Activated naive CD8-positive, alpha-beta T cell treated with anti-CD3 and anti-CD28 coated beads, Interleukin-2, amount 10 ng/mL, durations not matched to agents 7 days and 5 days (primary cell): ENCODE measurements at regions not wholly inside any gene's neighbourhood (a gene's known extent, or its start where the extent isn't known, plus 50 kb on each side); places are given as distances from the start of the nearest gene placed in this dataset.

ENCODE experiments used
- ATAC-seq: fragments of 150-1000 bp; cut with Tn5 transposase; one replicate; pipeline ENCODE4 v1.10.0; 2021; ENCODE audit warnings: low read depth, moderate library complexity
- POLR2A ChIA-PET: fragments of 350-600 bp; sonication (Branson Sonifier 250); formaldehyde crosslinking; loops from one replicate; lab custom pipeline; 2021; ENCODE audit warnings: antibody characterized with exemption; lab: Charles Lee
- DNase-seq: peaks from one replicate; pipeline ENCODE4 v3.0.0; 2021
- H3K27ac Mint-ChIP-seq: one replicate; pipeline ENCODE4 v1.8.0; 2022; ENCODE audit warnings: mild to moderate bottlenecking, mixed read lengths
- H3K27me3 Mint-ChIP-seq: one replicate; pipeline ENCODE4 v1.8.0; 2022; ENCODE audit warnings: mild to moderate bottlenecking, moderate library complexity, mixed read lengths
- H3K36me3 Mint-ChIP-seq: one replicate; pipeline ENCODE4 v1.8.0; 2021; ENCODE audit warnings: mild to moderate bottlenecking, mixed read lengths
- H3K4me1 Mint-ChIP-seq: one replicate; pipeline ENCODE4 v1.8.0; 2021; ENCODE audit warnings: mixed read lengths
- H3K4me3 Mint-ChIP-seq: one replicate; pipeline ENCODE4 v1.8.0; 2022; ENCODE audit warnings: mild to moderate bottlenecking, moderate library complexity, mixed read lengths
- H3K9me3 Mint-ChIP-seq: one replicate; pipeline ENCODE4 v1.8.0; 2021; ENCODE audit warnings: mixed read lengths

GRCh38 chr2:56754066-56754615, 570.4 kb downstream of the CCDC85A start:
- H3K9me3 Mint-ChIP-seq, result peaks cover 1% of the 10 kb centered on the region
- no peaks in the 10 kb centered on the region for H3K4me1 Mint-ChIP-seq
- H3K27me3 Mint-ChIP-seq, result no peaks in the 10 kb centered on the region
- ATAC-seq (no peak), DNase-seq (no peak)
- no peak overlapping the region for H3K27ac Mint-ChIP-seq
- POLR2A ChIA-PET, result no interaction called here
- no peak overlapping the region for H3K4me3 Mint-ChIP-seq
- no peaks in the 10 kb centered on the region for H3K36me3 Mint-ChIP-seq

DNA sequence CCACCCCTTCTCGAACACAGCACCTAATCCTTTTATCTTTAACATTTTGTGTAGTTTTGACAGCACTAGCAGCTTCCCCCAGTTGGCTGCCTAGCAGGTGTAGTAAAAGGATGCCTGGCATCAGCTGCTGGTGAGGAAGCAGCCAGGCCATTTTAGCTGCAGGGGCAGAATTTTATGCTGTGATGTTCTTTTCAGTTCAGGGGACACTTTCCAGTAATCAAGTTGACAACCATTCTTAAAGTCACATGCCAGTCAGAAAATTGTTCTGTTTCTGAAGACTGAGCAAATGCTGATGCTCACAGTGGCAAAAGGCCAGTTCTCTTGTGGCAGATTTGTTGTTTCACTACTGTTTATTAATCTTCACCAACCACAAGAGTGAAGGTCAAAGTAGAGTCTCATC, 570.8 kb downstream of the CCDC85A start:
- no peak for ATAC-seq
- peaks cover 1% of the 10 kb centered on the region for H3K9me3 Mint-ChIP-seq
- no peak for DNase-seq
- no peaks in the 10 kb centered on the region for H3K27me3 Mint-ChIP-seq
- H3K4me1 Mint-ChIP-seq, result no peaks in the 10 kb centered on the region
- no peak overlapping the region for H3K4me3 Mint-ChIP-seq
- no peaks in the 10 kb centered on the region for H3K36me3 Mint-ChIP-seq
- no peak overlapping the region for H3K27ac Mint-ChIP-seq
- POLR2A ChIA-PET, result no interaction called here

DNA sequence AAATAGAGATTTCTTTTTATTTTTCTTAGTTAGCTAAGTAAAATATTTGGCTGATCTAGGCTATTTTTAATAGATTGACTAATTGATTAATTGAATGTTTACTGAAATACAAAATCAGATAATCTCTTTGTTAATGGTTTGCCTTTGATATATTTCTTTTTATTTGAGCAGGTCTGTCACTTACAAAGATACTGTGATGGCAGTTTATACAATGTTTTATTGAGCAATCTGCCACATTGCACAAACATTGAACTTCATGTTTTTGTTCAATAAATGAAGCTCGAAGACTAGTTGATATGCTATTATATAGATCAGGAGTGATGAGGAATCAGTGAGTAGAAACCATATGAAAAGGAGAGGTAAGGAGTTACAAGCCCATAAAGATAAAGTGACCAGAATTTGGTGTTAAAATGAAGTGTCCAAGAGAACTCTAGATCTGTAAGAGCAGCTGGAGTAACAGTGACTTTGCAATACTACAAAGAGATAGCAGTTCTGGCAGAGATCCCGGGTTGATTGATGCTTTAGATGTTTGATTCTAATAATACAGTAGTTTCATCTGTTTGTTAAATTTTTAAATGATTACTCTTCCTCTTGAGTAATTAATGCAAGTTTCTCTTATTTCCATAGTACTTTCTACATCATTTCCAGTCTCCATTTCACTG, 574.2 kb downstream of the CCDC85A start:
- no peak for DNase-seq
- Mint-ChIP-seq H3K4me1 (no peaks in the 10 kb centered on the region), H3K27ac (no peak overlapping the region), H3K36me3 (no peaks in the 10 kb centered on the region), H3K27me3 (no peaks in the 10 kb centered on the region), H3K4me3 (no peak overlapping the region), H3K9me3 (peaks cover 1% of the 10 kb centered on the region)
- POLR2A ChIA-PET, result no interaction called here
- ATAC-seq, result no peak

GRCh38 chr2:56763683-56764082, 579.9 kb downstream of the CCDC85A start:
- H3K4me1 Mint-ChIP-seq, result no peaks in the 10 kb centered on the region
- H3K27me3 Mint-ChIP-seq, result no peaks in the 10 kb centered on the region
- no peak for ATAC-seq
- POLR2A ChIA-PET, result no interaction called here
- H3K27ac Mint-ChIP-seq, result no peak overlapping the region
- no peaks in the 10 kb centered on the region for H3K36me3 Mint-ChIP-seq
- no peak overlapping the region for H3K4me3 Mint-ChIP-seq
- DNase-seq, result no peak
- peaks cover 4% of the 10 kb centered on the region for H3K9me3 Mint-ChIP-seq

GRCh38 chr2:56768973-56769372, 585.2 kb downstream of the CCDC85A start:
- DNase-seq (no peak), ATAC-seq (no peak)
- H3K4me3 Mint-ChIP-seq, result no peak overlapping the region
- no peaks in the 10 kb centered on the region for H3K36me3 Mint-ChIP-seq
- H3K4me1 Mint-ChIP-seq, result no peaks in the 10 kb centered on the region
- no peak overlapping the region for H3K27ac Mint-ChIP-seq
- POLR2A ChIA-PET, result no interaction called here
- no peaks in the 10 kb centered on the region for H3K27me3 Mint-ChIP-seq
- H3K9me3 Mint-ChIP-seq, result peaks cover 10% of the 10 kb centered on the region

DNA sequence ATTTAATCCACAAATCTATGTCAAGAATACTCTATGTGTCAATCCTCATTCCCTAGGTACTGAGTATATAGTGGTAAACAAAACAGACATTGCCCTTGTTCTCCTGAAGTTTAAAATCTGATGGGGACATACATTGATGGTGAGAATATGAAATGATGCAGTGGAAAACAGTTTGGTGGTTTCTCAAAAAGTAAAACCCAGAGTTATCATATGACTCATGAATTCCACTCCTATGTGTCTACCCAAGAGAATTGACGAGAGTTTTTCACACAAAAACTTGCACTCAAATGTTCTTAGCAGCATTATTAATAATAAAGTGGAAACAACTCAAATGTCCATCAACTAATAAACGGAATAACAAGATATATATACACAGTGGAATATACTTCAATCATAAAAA, 586.7 kb downstream of the CCDC85A start:
- ATAC-seq (no peak), DNase-seq (no peak)
- H3K4me1 Mint-ChIP-seq, result no peaks in the 10 kb centered on the region
- no peaks in the 10 kb centered on the region for H3K27me3 Mint-ChIP-seq
- POLR2A ChIA-PET, result no interaction called here
- H3K27ac Mint-ChIP-seq, result no peak overlapping the region
- no peak overlapping the region for H3K4me3 Mint-ChIP-seq
- H3K9me3 Mint-ChIP-seq, result peaks cover 7% of the 10 kb centered on the region
- H3K36me3 Mint-ChIP-seq, result no peaks in the 10 kb centered on the region

DNA sequence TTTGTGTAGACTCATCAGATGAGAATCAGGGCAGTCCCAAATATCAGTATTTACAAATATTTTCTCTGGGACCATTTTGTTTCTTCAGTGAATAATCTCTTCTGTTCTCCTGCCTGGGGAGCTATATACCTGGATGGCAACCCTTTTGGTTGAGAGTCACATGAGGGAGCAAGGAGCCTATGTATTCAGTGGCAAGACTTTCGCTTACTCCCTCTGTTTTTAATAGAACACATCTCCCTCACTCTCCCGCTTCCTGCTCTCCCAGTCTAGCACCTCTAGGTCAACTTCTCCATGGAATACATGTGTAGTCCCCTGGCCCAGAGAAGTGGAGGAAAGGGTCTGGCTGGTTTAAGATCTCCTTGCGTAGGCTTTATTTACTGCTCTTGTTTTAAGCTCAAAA, 600.3 kb downstream of the CCDC85A start:
- no peak overlapping the region for H3K4me3 Mint-ChIP-seq
- no peaks in the 10 kb centered on the region for H3K27me3 Mint-ChIP-seq
- no peaks in the 10 kb centered on the region for H3K36me3 Mint-ChIP-seq
- H3K9me3 Mint-ChIP-seq, result peaks cover 3% of the 10 kb centered on the region
- DNase-seq (no peak), ATAC-seq (no peak)
- no peak overlapping the region for H3K27ac Mint-ChIP-seq
- POLR2A ChIA-PET, result no interaction called here
- H3K4me1 Mint-ChIP-seq, result no peaks in the 10 kb centered on the region

DNA sequence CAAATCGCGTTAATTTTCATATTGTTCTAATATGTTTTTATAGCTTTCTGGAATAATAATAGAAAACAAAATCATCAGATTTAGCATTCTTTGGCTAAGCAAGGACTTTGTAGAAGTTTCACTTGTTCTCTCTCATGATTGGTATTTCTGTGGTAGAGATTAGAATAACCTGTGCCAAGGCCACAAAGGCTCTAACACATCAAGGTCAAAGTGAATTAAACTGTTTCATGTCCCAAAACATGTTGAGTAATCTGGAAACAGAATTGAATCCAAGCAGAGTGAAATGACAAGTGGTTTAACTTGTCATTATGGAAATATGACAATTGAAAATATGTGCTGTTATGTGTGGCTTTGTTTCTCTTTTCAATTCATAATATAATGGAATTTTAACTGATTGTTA, 617.4 kb downstream of the CCDC85A start:
- H3K4me1 Mint-ChIP-seq, result no peaks in the 10 kb centered on the region
- no peak for DNase-seq
- H3K27ac Mint-ChIP-seq, result no peak overlapping the region
- POLR2A ChIA-PET, result no interaction called here
- peaks cover 8% of the 10 kb centered on the region for H3K9me3 Mint-ChIP-seq
- H3K4me3 Mint-ChIP-seq, result no peak overlapping the region
- H3K27me3 Mint-ChIP-seq, result no peaks in the 10 kb centered on the region
- ATAC-seq, result no peak
- no peaks in the 10 kb centered on the region for H3K36me3 Mint-ChIP-seq

- H3K4me1 Mint-ChIP-seq, result no peaks in the 10 kb centered on the region
- POLR2A ChIA-PET, result no interaction called here
- DNase-seq (no peak), ATAC-seq (no peak)
- no peaks in the 10 kb centered on the region for H3K27me3 Mint-ChIP-seq
- H3K27ac Mint-ChIP-seq, result no peak overlapping the region
- H3K4me3 Mint-ChIP-seq, result no peak overlapping the region
- no peaks in the 10 kb centered on the region for H3K36me3 Mint-ChIP-seq
- peaks cover 8% of the 10 kb centered on the region for H3K9me3 Mint-ChIP-seq
Measured at GRCh38 chr2:56801770-56802169, 618.0 kb downstream of the CCDC85A start.

GRCh38 chr2:56803596-56803995, 619.8 kb downstream of the CCDC85A start:
- POLR2A ChIA-PET, result no interaction called here
- Mint-ChIP-seq H3K27ac (no peak overlapping the region), H3K36me3 (no peaks in the 10 kb centered on the region), H3K4me1 (no peaks in the 10 kb centered on the region), H3K27me3 (no peaks in the 10 kb centered on the region), H3K4me3 (no peak overlapping the region), H3K9me3 (peaks cover 6% of the 10 kb centered on the region)
- no peak for ATAC-seq
- DNase-seq, result no peak

- H3K36me3 Mint-ChIP-seq, result no peaks in the 10 kb centered on the region
- no peak overlapping the region for H3K27ac Mint-ChIP-seq
- H3K27me3 Mint-ChIP-seq, result no peaks in the 10 kb centered on the region
- H3K4me1 Mint-ChIP-seq, result no peaks in the 10 kb centered on the region
- no peak for ATAC-seq
- DNase-seq, result no peak
- H3K4me3 Mint-ChIP-seq, result no peak overlapping the region
- POLR2A ChIA-PET, result no interaction called here
- H3K9me3 Mint-ChIP-seq, result peaks cover 6% of the 10 kb centered on the region
Measured at GRCh38 chr2:56806924-56807323, 623.1 kb downstream of the CCDC85A start.

DNA sequence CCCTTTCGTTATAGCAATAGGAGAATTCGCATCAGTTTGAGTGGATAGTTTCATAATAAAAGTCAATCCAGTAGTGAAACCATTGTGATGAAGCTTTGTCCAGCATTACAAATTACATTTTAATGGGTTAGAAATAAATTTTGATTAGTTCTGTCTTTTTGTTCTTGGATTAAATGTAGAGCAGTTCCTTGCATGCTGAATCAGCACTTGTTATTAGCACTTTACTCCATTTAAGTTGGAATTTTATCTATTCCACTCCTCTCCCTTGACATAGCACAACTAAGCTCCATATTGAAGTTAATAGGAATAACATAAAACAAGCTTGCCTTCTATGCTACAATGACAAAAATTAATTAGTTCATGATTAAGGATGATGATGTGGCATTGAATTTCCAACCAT, 624.1 kb downstream of the CCDC85A start:
- H3K4me3 Mint-ChIP-seq, result no peak overlapping the region
- no peak for DNase-seq
- H3K36me3 Mint-ChIP-seq, result no peaks in the 10 kb centered on the region
- no peaks in the 10 kb centered on the region for H3K4me1 Mint-ChIP-seq
- POLR2A ChIA-PET, result no interaction called here
- H3K27me3 Mint-ChIP-seq, result no peaks in the 10 kb centered on the region
- no peak overlapping the region for H3K27ac Mint-ChIP-seq
- H3K9me3 Mint-ChIP-seq, result peaks cover 3% of the 10 kb centered on the region
- no peak for ATAC-seq

DNA sequence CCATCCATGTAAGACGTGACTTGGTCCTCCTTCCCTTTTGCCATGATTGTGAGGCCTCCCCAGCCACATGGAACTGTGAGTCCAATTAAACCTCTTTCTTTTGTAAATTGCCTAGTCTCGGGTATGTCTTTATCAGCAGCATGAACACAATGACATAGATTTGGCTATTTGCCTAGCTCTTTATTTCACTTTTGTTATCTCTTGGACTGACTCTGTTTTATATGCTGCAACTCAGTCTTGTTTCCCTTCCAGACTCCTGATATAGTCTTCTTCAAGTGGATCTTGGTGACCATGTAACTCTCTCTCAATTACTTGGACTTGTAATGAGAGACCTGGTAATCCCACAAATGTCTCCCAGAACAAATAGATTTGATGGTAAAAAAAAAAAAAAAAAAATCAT, 627.6 kb downstream of the CCDC85A start:
- Mint-ChIP-seq H3K36me3 (no peaks in the 10 kb centered on the region), H3K4me3 (no peak overlapping the region), H3K4me1 (no peaks in the 10 kb centered on the region), H3K27ac (no peak overlapping the region), H3K9me3 (peaks cover 2% of the 10 kb centered on the region), H3K27me3 (no peaks in the 10 kb centered on the region)
- POLR2A ChIA-PET, result no interaction called here
- DNase-seq (no peak), ATAC-seq (no peak)

DNA sequence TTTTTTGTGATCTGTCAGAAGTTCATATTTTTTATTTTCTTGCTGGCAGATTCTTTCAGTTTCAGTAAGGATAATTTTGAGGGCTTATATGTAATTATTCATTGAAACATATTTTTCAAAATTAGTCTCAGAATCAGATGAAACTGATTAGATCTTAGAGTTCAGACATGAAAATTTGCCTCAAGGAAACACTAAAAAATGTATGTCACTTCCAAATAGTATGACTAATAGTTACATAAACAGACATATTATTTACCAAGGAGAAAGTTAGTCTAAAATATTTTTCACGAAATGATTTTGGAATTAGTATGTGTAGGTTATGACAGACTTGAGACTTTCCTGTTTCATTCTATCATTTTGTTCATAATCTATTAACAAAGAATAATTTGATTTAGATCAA, 628.6 kb downstream of the CCDC85A start:
- Mint-ChIP-seq H3K27ac (no peak overlapping the region), H3K9me3 (peaks cover 2% of the 10 kb centered on the region), H3K36me3 (no peaks in the 10 kb centered on the region), H3K4me3 (no peak overlapping the region), H3K27me3 (no peaks in the 10 kb centered on the region), H3K4me1 (no peaks in the 10 kb centered on the region)
- no peak for ATAC-seq
- no peak for DNase-seq
- POLR2A ChIA-PET, result no interaction called here
